NCI-H1092 (cell line): ENCODE measurements at regions not wholly inside any gene's neighbourhood (a gene's known extent, or its start where the extent isn't known, plus 50 kb on each side); places are given as distances from the start of the nearest gene placed in this dataset.
"Not testable (repeated sequence)": the region's sequence is repeated elsewhere in the genome, so short reads cannot be mapped to it uniquely, and the experiment has no call there.

ENCODE experiments used
- DNase-seq: peaks from one replicate; lab custom pipeline; 2025; lab: John Stamatoyannopoulos, UW

GRCh38 chr10:36764823-36765222 lies 360.6 kb upstream of the ANKRD30A start:
- DNase-seq, result no peak

GRCh38 chr10:36761121-36761520 lies 364.3 kb upstream of the ANKRD30A start:
- no peak for DNase-seq

- DNase-seq, result no peak
These were observed 366.1 kb upstream of the ANKRD30A start for GRCh38 chr10:36759141-36759805.

GRCh38 chr10:36748128-36748871 lies 377.1 kb upstream of the ANKRD30A start:
- DNase-seq, result no peak

GRCh38 chr10:36739884-36740445 lies 385.4 kb upstream of the ANKRD30A start:
- DNase-seq, result no peak

- no peak for DNase-seq
These were observed 386.5 kb upstream of the ANKRD30A start for GRCh38 chr10:36738738-36739431.

- no peak for DNase-seq
These were observed 389.1 kb upstream of the ANKRD30A start for GRCh38 chr10:36736311-36736710.

GRCh38 chr10:36734590-36734989 lies 390.8 kb upstream of the ANKRD30A start:
- DNase-seq, result not testable (repeated sequence)

GRCh38 chr10:36730316-36730715 lies 395.1 kb upstream of the ANKRD30A start:
- DNase-seq, result no peak

GRCh38 chr10:36728626-36729025 lies 396.8 kb upstream of the ANKRD30A start:
- no peak for DNase-seq

- DNase-seq, result peak; percentile 54
These were observed 399.5 kb upstream of the ANKRD30A start for GRCh38 chr10:36725581-36726520.

GRCh38 chr10:36722777-36723176 lies 402.6 kb upstream of the ANKRD30A start:
- no peak for DNase-seq

- DNase-seq, result no peak
These were observed 403.5 kb upstream of the ANKRD30A start for GRCh38 chr10:36721871-36722270.

GRCh38 chr10:36720895-36721294 lies 404.5 kb upstream of the ANKRD30A start:
- DNase-seq, result no peak

- no peak for DNase-seq
These were observed 408.3 kb upstream of the ANKRD30A start for GRCh38 chr10:36717118-36717517.

GRCh38 chr10:36716291-36716690 lies 409.1 kb upstream of the ANKRD30A start:
- no peak for DNase-seq

- DNase-seq, result no peak
These were observed 412.7 kb upstream of the ANKRD30A start for GRCh38 chr10:36712695-36713094.

GRCh38 chr10:36711361-36711760 lies 414.0 kb upstream of the ANKRD30A start:
- DNase-seq, result no peak

- DNase-seq, result no peak
These were observed 421.3 kb upstream of the ANKRD30A start for GRCh38 chr10:36704124-36704523.

- DNase-seq, result no peak
These were observed 422.2 kb upstream of the ANKRD30A start for GRCh38 chr10:36703179-36703578.

- no peak for DNase-seq
These were observed 425.3 kb upstream of the ANKRD30A start for GRCh38 chr10:36700123-36700522.

- no peak for DNase-seq
These were observed 432.6 kb upstream of the ANKRD30A start for GRCh38 chr10:36692759-36693158.
